ENCODE measurements at regions not wholly inside any gene's neighbourhood (a gene's known extent, or its start where the extent isn't known, plus 50 kb on each side); places are given as distances from the start of the nearest gene placed in this dataset.

- DNase-seq (ENCODE audit: low read depth in 4 of 4, low spot score in 1 of 4): no peak
These were observed 978.4 kb downstream of the BCL11B start for GRCh38 chr14:98293576-98293975.

GRCh38 chr14:98296895-98297294, 975.1 kb downstream of the BCL11B start:
- DNase-seq (ENCODE audit: low read depth in 4 of 4, low spot score in 1 of 4): no peak

- no peak for DNase-seq (ENCODE audit: low read depth in 4 of 4, low spot score in 1 of 4)
These were observed 974.4 kb downstream of the BCL11B start for GRCh38 chr14:98297567-98297966.

- DNase-seq (ENCODE audit: low read depth in 4 of 4, low spot score in 1 of 4): no peak
These were observed 973.3 kb downstream of the BCL11B start for GRCh38 chr14:98298481-98299244.

- DNase-seq (ENCODE audit: low read depth in 4 of 4, low spot score in 1 of 4): no peak
These were observed 970.3 kb downstream of the BCL11B start for GRCh38 chr14:98301681-98302080.

GRCh38 chr14:98304574-98304973, 967.4 kb downstream of the BCL11B start:
- no peak for DNase-seq (ENCODE audit: low read depth in 4 of 4, low spot score in 1 of 4)

- no peak for DNase-seq (ENCODE audit: low read depth in 4 of 4, low spot score in 1 of 4)
These were observed 962.4 kb downstream of the BCL11B start for GRCh38 chr14:98309591-98309990.

- no peak for DNase-seq (ENCODE audit: low read depth in 4 of 4, low spot score in 1 of 4)
These were observed 960.0 kb downstream of the BCL11B start for GRCh38 chr14:98312006-98312405.

GRCh38 chr14:98321841-98322240, 950.2 kb downstream of the BCL11B start:
- DNase-seq (ENCODE audit: low read depth in 4 of 4, low spot score in 1 of 4): no peak

GRCh38 chr14:98323836-98324235, 948.2 kb downstream of the BCL11B start:
- DNase-seq (ENCODE audit: low read depth in 4 of 4, low spot score in 1 of 4): no peak

- DNase-seq (ENCODE audit: low read depth in 4 of 4, low spot score in 1 of 4): no peak
These were observed 946.2 kb downstream of the BCL11B start for GRCh38 chr14:98325761-98326160.

GRCh38 chr14:98328496-98328895, 943.5 kb downstream of the BCL11B start:
- no peak for DNase-seq (ENCODE audit: low read depth in 4 of 4, low spot score in 1 of 4)

- no peak for DNase-seq (ENCODE audit: low read depth in 4 of 4, low spot score in 1 of 4)
These were observed 937.8 kb downstream of the BCL11B start for GRCh38 chr14:98334186-98334585.

- no peak for DNase-seq (ENCODE audit: low read depth in 4 of 4, low spot score in 1 of 4)
These were observed 930.8 kb downstream of the BCL11B start for GRCh38 chr14:98341211-98341610.

- DNase-seq (ENCODE audit: low read depth in 4 of 4, low spot score in 1 of 4): no peak
These were observed 926.8 kb downstream of the BCL11B start for GRCh38 chr14:98345161-98345560.

GRCh38 chr14:98347686-98348085, 924.3 kb downstream of the BCL11B start:
- no peak for DNase-seq (ENCODE audit: low read depth in 4 of 4, low spot score in 1 of 4)

- DNase-seq (ENCODE audit: low read depth in 4 of 4, low spot score in 1 of 4): no peak
These were observed 923.5 kb downstream of the BCL11B start for GRCh38 chr14:98348505-98348904.

GRCh38 chr14:98350213-98350612, 921.8 kb downstream of the BCL11B start:
- no peak for DNase-seq (ENCODE audit: low read depth in 4 of 4, low spot score in 1 of 4)

GRCh38 chr14:98364961-98365360, 907.0 kb downstream of the BCL11B start:
- no peak for DNase-seq (ENCODE audit: low read depth in 4 of 4, low spot score in 1 of 4)

GRCh38 chr14:98366429-98366828, 905.6 kb downstream of the BCL11B start:
- DNase-seq (ENCODE audit: low read depth in 4 of 4, low spot score in 1 of 4): no peak

GRCh38 chr14:98368221-98368620, 903.8 kb downstream of the BCL11B start:
- DNase-seq (ENCODE audit: low read depth in 4 of 4, low spot score in 1 of 4): no peak

GRCh38 chr14:98368916-98369315, 903.1 kb downstream of the BCL11B start:
- DNase-seq (ENCODE audit: low read depth in 4 of 4, low spot score in 1 of 4): no peak

- DNase-seq (ENCODE audit: low read depth in 4 of 4, low spot score in 1 of 4): no peak
These were observed 902.7 kb downstream of the BCL11B start for GRCh38 chr14:98369344-98369743.
